RWPE2 (cell line): ENCODE measurements at regions not wholly inside any gene's neighbourhood (a gene's known extent, or its start where the extent isn't known, plus 50 kb on each side); places are given as distances from the start of the nearest gene placed in this dataset.

ENCODE experiments used
- ATAC-seq: fragments of 200-7000 bp; cut with Tn5 transposase; 3 replicates; pipeline ENCODE4 v1.9.1; 2021; ENCODE audit warnings: low read depth
- DNase-seq: peaks from one replicate; pipeline ENCODE4 v3.0.0-alpha.2; 2020; ENCODE audit warnings: low spot score
- H3K27ac ChIP-seq: fragments of 450-650 bp; 2 replicates; pipeline ENCODE4 v1.5.1; 2017; ENCODE audit warnings: mild to moderate bottlenecking; ENCODE audit not compliant: poor library complexity, severe bottlenecking
- H3K27me3 ChIP-seq: fragments of 250-450 bp; sonication (Bioruptor Pico); 2 replicates; pipeline ENCODE4 v1.5.1; 2021; ENCODE audit warnings: mild to moderate bottlenecking, moderate library complexity; ENCODE audit not compliant: insufficient read depth, poor library complexity, severe bottlenecking
- H3K36me3 ChIP-seq: fragments of 250-450 bp; sonication (Bioruptor Pico); 2 replicates; pipeline ENCODE4 v1.5.1; 2020; ENCODE audit warnings: low read depth, mild to moderate bottlenecking, moderate library complexity
- H3K4me1 ChIP-seq: fragments of 250-450 bp; sonication (Bioruptor Pico); 2 replicates; pipeline ENCODE4 v1.5.1; 2021; ENCODE audit warnings: mild to moderate bottlenecking, moderate library complexity; ENCODE audit not compliant: insufficient read depth, poor library complexity, severe bottlenecking
- H3K4me3 ChIP-seq: fragments of 250-450 bp; sonication (Bioruptor Pico); 2 replicates; pipeline ENCODE4 v1.5.1; 2021; ENCODE audit warnings: mild to moderate bottlenecking, moderate library complexity; ENCODE audit not compliant: severe bottlenecking
- H3K9me3 ChIP-seq: fragments of 250-450 bp; sonication (Bioruptor Pico); 2 replicates; pipeline ENCODE4 v1.5.1; 2021; ENCODE audit warnings: mild to moderate bottlenecking, moderate library complexity; ENCODE audit not compliant: severe bottlenecking
- CTCF ChIP-seq: fragments of 450-650 bp; IDR thresholded peaks from one replicate; pipeline ENCODE4 v1.5.1; 2017; ENCODE audit warnings: mild to moderate bottlenecking, moderate library complexity; ENCODE audit not compliant: poor library complexity, severe bottlenecking

- no peak for TF ChIP-seq CTCF
- no peak for ATAC-seq
- no peak for DNase-seq
- H3K4me1 ChIP-seq: no peaks in the 10 kb centered on the region
- no peaks in the 10 kb centered on the region for H3K27me3 ChIP-seq
- H3K9me3 ChIP-seq: no peaks in the 10 kb centered on the region
- H3K27ac ChIP-seq: no peak overlapping the region
- no peak overlapping the region for H3K4me3 ChIP-seq
- no peaks in the 10 kb centered on the region for H3K36me3 ChIP-seq
Observed at GRCh38 chr1:177571076-177571475, 398.8 kb downstream of the SEC16B start.

GRCh38 chr1:177569476-177569875 is 398.7 kb downstream of the BRINP2 start:
- H3K27ac ChIP-seq: no peak overlapping the region
- no peaks in the 10 kb centered on the region for H3K36me3 ChIP-seq
- H3K4me3 ChIP-seq: no peak overlapping the region
- no peaks in the 10 kb centered on the region for H3K9me3 ChIP-seq
- DNase-seq (no peak), ATAC-seq (no peak)
- no peak for TF ChIP-seq CTCF
- no peaks in the 10 kb centered on the region for H3K27me3 ChIP-seq
- no peaks in the 10 kb centered on the region for H3K4me1 ChIP-seq

- Histone ChIP-seq H3K9me3 (no peaks in the 10 kb centered on the region), H3K36me3 (no peaks in the 10 kb centered on the region), H3K4me1 (no peaks in the 10 kb centered on the region), H3K27ac (no peak overlapping the region), H3K4me3 (no peak overlapping the region), H3K27me3 (no peaks in the 10 kb centered on the region)
- TF ChIP-seq CTCF: no peak
- ATAC-seq: no peak
- no peak for DNase-seq
Observed at GRCh38 chr1:177568622-177569021, 397.9 kb downstream of the BRINP2 start.

GRCh38 chr1:177567393-177567792 is 396.6 kb downstream of the BRINP2 start:
- Histone ChIP-seq H3K4me1 (no peaks in the 10 kb centered on the region), H3K27me3 (no peaks in the 10 kb centered on the region), H3K9me3 (no peaks in the 10 kb centered on the region), H3K4me3 (no peak overlapping the region), H3K36me3 (no peaks in the 10 kb centered on the region), H3K27ac (no peak overlapping the region)
- TF ChIP-seq CTCF: no peak
- ATAC-seq: peak; percentile 54; the same call in 1 of the 3 replicates
- DNase-seq: no peak

- no peaks in the 10 kb centered on the region for H3K4me1 ChIP-seq
- H3K27ac ChIP-seq: no peak overlapping the region
- no peaks in the 10 kb centered on the region for H3K27me3 ChIP-seq
- ATAC-seq (no peak), DNase-seq (no peak)
- no peak for TF ChIP-seq CTCF
- no peaks in the 10 kb centered on the region for H3K36me3 ChIP-seq
- H3K9me3 ChIP-seq: no peaks in the 10 kb centered on the region
- no peak overlapping the region for H3K4me3 ChIP-seq
Observed at GRCh38 chr1:177566495-177566894, 395.7 kb downstream of the BRINP2 start.
